GM12873 (cell line): ENCODE measurements at regions not wholly inside any gene's neighbourhood (a gene's known extent, or its start where the extent isn't known, plus 50 kb on each side); places are given as distances from the start of the nearest gene placed in this dataset.

Source experiments
- TF ChIP-seq, protein P1 (sequence below): IDR thresholded peaks from 2 replicates; pipeline ENCODE4 v1.5.1; 2012; ENCODE audit warnings: low read depth, mild to moderate bottlenecking, moderate library complexity, low read length, control low read depth; ENCODE audit not compliant: insufficient read depth; ENCODE audit errors: missing control alignments

- TF ChIP-seq, protein P1, sequence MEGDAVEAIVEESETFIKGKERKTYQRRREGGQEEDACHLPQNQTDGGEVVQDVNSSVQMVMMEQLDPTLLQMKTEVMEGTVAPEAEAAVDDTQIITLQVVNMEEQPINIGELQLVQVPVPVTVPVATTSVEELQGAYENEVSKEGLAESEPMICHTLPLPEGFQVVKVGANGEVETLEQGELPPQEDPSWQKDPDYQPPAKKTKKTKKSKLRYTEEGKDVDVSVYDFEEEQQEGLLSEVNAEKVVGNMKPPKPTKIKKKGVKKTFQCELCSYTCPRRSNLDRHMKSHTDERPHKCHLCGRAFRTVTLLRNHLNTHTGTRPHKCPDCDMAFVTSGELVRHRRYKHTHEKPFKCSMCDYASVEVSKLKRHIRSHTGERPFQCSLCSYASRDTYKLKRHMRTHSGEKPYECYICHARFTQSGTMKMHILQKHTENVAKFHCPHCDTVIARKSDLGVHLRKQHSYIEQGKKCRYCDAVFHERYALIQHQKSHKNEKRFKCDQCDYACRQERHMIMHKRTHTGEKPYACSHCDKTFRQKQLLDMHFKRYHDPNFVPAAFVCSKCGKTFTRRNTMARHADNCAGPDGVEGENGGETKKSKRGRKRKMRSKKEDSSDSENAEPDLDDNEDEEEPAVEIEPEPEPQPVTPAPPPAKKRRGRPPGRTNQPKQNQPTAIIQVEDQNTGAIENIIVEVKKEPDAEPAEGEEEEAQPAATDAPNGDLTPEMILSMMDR, result no peak
These were observed 549.5 kb upstream of the EEF2KMT start for GRCh38 chr16:5647051-5647450.

- TF ChIP-seq, protein P1, result no peak
These were observed 546.4 kb upstream of the EEF2KMT start for GRCh38 chr16:5643855-5644531.

- TF ChIP-seq, protein P1, result no peak
These were observed 544.8 kb upstream of the EEF2KMT start for GRCh38 chr16:5642436-5642835.

GRCh38 chr16:5642011-5642410, 544.4 kb upstream of the EEF2KMT start:
- TF ChIP-seq, protein P1, result no peak

GRCh38 chr16:5640883-5641282, 543.3 kb upstream of the EEF2KMT start:
- TF ChIP-seq, protein P1, result no peak

GRCh38 chr16:5639531-5639930, 541.9 kb upstream of the EEF2KMT start:
- TF ChIP-seq, protein P1, result no peak

DNA sequence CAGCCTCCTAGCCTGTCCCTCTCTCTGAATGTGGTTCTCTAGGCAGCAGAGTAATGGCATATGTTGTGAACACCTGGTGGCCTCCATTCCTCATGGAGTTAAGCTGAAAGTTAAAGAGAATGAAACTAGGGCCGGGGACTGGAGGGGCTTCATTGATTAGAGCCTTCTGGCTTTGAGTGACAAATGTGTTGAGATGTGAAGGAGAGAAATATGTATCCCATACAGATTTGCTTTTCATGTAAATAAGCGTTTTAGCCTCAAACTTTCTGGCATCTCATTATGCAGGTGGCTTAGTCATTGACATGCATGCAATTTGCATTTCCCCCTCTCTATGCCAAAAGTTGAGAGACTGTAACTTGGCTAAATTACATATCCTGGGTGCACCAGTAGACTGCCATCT, 537.7 kb upstream of the EEF2KMT start:
- TF ChIP-seq, protein P1, result no peak

- TF ChIP-seq, protein P1, result no peak
These were observed 537.1 kb upstream of the EEF2KMT start for GRCh38 chr16:5634666-5635180.
